GOT3 (cell line): ENCODE measurements at regions not wholly inside any gene's neighbourhood (a gene's known extent, or its start where the extent isn't known, plus 50 kb on each side); places are given as distances from the start of the nearest gene placed in this dataset.

Source experiments
- DNase-seq: peaks from one replicate; lab custom pipeline; 2025; ENCODE audit warnings: mixed read lengths; lab: John Stamatoyannopoulos, UW

GRCh38 chr14:86625637-86626036, 1095.7 kb downstream of the FLRT2 start:
- DNase-seq = no peak

DNA sequence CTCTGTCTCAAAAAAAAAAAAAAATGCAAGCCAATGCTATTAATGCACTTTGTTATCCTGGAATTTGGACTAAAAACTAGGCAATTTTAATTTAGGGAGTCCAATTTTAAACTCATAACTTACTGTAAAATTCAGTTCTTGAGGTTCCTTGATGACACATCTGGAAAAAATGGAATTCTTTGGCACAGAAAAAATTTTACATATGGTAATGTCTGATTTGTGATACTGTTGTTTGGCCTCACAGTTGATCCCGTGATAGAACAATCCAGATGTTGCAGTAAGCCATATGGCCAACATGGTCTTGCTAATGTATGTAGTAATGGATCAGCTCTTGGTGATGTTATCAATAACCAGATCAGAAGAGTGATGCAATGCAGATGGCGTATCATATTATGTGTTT, 1089.8 kb downstream of the FLRT2 start:
- no peak for DNase-seq

- DNase-seq = no peak
Measured at GRCh38 chr14:86613786-86614185, 1083.8 kb downstream of the FLRT2 start.

GRCh38 chr14:86613126-86613525, 1083.2 kb downstream of the FLRT2 start:
- DNase-seq = no peak

DNA sequence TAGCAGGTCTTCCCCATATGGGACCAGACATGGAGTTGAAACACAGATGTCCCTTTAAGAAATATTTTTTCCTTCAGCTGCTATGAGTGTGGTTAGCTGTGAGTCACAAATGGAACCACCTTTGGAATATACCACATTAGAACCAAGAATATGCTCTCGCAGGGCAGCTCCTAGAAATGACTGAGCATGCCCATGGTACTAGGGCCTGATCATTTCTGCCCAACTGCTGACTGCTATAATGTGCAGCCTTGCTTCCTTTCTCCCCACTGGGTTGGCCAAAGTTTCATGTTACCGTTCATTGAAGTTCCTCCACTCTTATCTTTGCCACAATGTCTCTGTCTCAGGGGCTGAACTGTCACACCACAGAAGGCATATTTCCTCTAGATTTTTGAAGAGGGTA, 1074.6 kb downstream of the FLRT2 start:
- no peak for DNase-seq

- no peak for DNase-seq
Measured at GRCh38 chr14:86602263-86602662, 1072.3 kb downstream of the FLRT2 start.

GRCh38 chr14:86601813-86602212, 1071.9 kb downstream of the FLRT2 start:
- no peak for DNase-seq

GRCh38 chr14:86597279-86597678, 1067.3 kb downstream of the FLRT2 start:
- no peak for DNase-seq

DNA sequence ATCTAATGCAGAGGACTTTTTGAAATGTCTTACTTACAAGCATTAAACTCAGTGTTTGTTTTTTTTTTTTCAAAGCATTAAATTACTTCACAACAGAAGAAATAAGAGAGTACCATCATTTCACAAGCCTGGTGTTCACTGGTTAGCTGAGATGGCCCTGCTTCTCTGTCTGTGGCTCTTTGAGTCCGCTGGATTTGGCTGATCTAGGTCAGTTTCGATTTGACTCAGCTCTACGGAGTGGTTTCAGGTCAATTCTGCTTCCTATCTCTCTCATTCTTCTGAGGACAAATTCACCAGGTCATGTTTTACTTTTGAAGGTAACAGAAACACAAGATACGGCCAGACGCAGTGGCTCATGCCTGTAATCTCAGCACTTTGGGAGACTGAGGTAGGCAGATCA, 1066.1 kb downstream of the FLRT2 start:
- DNase-seq = no peak

DNA sequence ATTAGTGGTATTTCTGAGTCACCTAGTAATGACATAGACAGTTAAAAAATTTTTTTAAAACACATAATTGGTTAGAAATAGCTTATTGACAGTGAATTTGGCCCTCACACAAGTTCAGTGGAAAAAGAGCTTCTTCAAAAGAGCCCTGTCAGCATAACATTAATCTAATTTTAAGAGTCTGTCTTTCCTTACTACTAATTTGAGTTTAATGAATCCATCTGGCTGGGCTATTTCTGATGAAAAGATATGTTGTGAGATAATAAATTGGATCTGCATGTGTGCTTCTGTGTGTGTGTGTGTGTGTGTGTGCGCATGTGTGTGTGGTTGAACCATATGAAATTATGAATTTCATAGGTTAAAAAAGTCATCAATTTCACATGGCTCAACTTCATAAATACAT, 1045.2 kb downstream of the FLRT2 start:
- DNase-seq = no peak

GRCh38 chr14:86574778-86575129, 1044.8 kb downstream of the FLRT2 start:
- DNase-seq = no peak

GRCh38 chr14:86574051-86574777, 1044.3 kb downstream of the FLRT2 start:
- no peak for DNase-seq

- DNase-seq = no peak
Measured at GRCh38 chr14:86570371-86570770, 1040.4 kb downstream of the FLRT2 start.

DNA sequence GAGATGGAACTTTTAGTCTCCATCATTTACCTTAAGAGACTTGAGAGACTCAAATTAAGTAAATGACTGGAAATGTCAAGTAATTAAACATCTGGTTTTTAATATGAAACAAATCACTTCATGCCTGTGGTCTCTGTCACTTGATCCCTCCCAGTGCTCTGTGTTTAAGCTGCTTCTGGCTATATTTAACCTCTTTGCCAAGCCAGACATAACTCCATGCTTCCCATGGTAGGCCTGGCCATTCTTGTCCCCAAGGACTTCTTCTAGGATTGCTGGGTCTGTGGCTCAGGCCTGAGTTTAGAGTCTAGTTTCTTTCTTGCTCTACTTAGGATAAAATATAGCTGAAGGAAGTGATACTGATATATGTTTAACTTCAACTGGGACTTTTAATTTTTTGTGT, 1013.6 kb downstream of the FLRT2 start:
- no peak for DNase-seq

DNA sequence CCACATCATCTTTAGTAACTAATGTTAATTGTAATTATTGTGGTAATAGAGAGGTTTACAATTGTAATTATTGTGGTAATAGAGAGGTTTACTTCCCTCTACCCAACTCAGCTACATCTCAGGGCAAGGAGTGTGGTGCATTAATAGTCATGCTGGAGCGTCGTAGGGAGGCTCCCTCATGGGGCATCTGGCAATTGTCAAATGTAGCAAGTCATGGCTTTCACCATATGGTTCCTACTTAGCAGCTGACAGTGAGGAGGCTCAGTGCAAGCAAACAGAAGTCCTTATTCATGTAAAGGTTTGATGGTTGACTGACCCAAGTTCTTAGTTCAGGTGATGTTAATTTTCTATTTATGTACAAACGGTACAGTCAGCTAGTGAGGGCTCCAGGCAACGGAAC, 1012.0 kb downstream of the FLRT2 start:
- DNase-seq = no peak

- DNase-seq = no peak
Measured at GRCh38 chr14:86540636-86541247, 1010.8 kb downstream of the FLRT2 start.

DNA sequence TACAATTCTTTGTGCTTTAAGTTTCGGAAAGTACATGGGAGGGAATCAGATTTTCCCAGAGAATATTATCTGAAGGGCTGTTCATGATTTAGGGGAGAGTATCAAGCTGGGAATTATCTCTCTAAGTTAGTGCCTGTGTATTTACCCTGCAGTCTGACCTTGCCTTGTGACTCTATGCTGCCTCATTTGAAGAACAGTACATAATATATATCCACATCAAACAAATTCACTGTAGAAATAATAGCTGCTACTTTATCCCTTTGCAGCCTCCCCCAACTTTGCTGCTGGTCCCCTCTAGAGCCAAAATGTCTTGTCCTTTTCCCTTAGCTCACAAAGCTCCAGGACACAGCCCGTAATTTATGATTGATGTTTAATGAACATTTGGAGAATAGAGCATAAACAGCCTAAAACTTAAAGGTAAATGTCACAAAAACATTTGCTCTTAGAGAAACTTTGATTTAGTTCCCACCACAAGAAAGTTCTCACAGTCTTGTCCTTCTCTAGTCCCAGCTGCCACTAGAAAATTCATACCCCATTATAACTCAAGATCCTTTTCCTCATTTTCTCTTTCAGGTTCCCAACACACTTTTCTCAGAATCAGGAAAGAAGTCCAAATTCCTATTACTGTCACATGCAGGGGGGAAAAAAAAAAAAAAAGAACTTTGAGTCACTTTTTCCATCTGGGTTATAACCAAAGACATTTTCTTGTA, 1009.6 kb downstream of the FLRT2 start:
- DNase-seq = no peak

DNA sequence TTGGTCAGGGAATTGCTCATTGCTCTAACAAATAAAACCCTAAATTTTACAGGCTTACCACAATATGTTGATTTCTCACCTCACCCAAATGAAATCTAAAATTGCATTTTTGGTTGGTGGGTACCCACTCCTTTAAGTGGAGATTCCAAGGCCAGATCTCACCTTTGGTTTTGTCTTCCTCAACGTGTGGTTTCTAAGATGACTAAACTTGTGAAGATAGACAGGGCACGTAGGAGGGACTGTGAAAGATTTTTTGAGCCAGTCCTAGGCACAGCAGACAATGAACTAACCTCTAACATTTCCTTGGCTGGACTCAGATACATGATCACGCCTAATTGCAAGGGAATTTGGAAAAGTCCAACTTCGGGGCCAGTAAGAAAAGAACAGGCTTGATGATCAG, 1003.9 kb downstream of the FLRT2 start:
- no peak for DNase-seq

DNA sequence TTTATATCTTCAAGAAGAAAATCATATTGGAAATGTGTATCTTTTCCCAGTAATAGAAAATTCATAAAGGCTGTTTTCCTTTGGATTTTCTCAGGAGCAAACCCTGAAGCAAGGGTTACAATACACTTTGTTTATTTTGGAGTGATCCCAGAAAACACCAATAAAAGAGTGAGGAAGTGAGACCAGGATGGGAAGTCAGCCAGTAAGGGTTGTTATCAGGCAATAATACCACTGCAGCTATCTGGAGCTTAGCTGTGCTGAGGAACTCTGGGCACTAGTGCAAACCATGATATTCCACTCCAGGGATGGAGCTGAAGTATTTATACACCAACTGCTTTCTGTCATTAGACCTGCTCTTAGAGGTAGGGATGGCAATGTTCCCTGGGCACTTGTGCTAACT, 1002.3 kb downstream of the FLRT2 start:
- DNase-seq = no peak

GRCh38 chr14:86530457-86530856, 1000.5 kb downstream of the FLRT2 start:
- no peak for DNase-seq

DNA sequence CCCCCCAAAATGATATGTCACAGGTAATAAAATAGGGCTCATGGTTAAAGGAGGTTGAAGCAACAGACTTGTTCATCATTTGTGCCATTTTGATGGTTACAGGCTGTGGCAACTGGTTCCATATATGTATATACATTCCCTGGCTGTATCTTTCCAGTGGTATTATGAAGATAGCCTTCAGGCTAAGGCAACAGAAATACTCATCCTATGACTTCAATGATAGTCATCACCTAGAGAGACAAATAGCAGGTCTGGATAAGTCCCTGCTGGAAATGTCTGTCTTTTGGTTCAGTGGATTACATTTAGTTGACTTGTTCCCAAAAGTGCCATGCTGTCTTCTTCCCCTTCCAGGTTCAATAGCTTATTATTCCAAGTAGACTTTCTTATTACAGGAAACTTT, 997.4 kb downstream of the FLRT2 start:
- DNase-seq = no peak

GRCh38 chr14:86525673-86526072, 995.7 kb downstream of the FLRT2 start:
- no peak for DNase-seq

GRCh38 chr14:86521843-86522242, 991.9 kb downstream of the FLRT2 start:
- DNase-seq = no peak
